ENCODE measurements at regions not wholly inside any gene's neighbourhood (a gene's known extent, or its start where the extent isn't known, plus 50 kb on each side); places are given as distances from the start of the nearest gene placed in this dataset.

DNA sequence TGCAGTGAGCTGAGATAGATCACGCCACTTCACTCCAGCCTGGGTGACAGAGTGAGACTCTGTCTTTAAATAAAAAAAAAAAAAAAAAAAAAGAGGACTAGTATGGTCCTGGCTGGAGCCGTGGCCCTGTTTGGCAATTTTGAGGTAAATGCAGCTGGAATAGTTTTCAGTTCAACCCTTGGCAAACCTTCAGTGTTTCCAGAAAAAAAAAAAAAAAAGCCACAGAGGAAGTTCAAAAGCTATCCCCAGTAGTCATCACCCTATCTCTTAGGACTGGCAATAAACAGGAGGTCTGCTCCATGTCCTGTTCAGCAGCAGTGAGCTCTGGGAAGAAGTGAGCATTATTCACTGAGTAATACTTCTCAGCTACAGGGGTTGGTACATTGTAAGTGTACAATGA, 56.8 kb upstream of the ERRFI1 start:
- Histone ChIP-seq H4K8ac (ENCODE audit: extremely low read depth, insufficient read depth, low read length) (no peak overlapping the region), H3K23me2 (ENCODE audit: low read depth, low read length) (no peaks in the 10 kb centered on the region; the same call in 1 of the 2 replicates), H2BK15ac (ENCODE audit: low read length) (no peak overlapping the region), H3K23ac (ENCODE audit: insufficient read length) (no peak overlapping the region), H3K4ac (replicated peaks; ENCODE audit: insufficient read length, low read depth, low read length) (no peak overlapping the region), H4K20me1 (replicated peaks in 1 of 2; ENCODE audit: control insufficient read depth in 1 of 2, insufficient read depth in 2 of 2, low read length in 2 of 2) (no peaks in the 10 kb centered on the region), H3K27ac (ENCODE audit: low read depth, low read length) (no peak overlapping the region), H3K9ac (replicated peaks in 1 of 4; ENCODE audit: extremely low read depth in 1 of 4, low read depth in 3 of 4, low read length in 3 of 4) (no peak overlapping the region), H2AK5ac (ENCODE audit: low read depth, low read length) (no peak overlapping the region), H2BK20ac (ENCODE audit: low read length) (no peak overlapping the region), H2AFZ (ENCODE audit: low read length) (no peak overlapping the region), H3K79me2 (ENCODE audit: control insufficient read depth in 1 of 2, insufficient read depth in 2 of 2, low read length in 2 of 2) (no peaks in the 10 kb centered on the region), H3K14ac (ENCODE audit: insufficient read length) (no peak overlapping the region), H3K9me3 (ENCODE audit: insufficient read depth in 2 of 2, low read depth in 1 of 2, low read length in 1 of 2) (no peaks in the 10 kb centered on the region), H4K91ac (replicated peaks; ENCODE audit: insufficient read length, low read length) (no peak overlapping the region), H3K27me3 (replicated peaks in 1 of 4; ENCODE audit: control insufficient read depth in 3 of 4, extremely low read depth in 1 of 4, insufficient read depth in 3 of 4, low read length in 3 of 4) (no peaks in the 10 kb centered on the region), H2BK5ac (ENCODE audit: low read depth, low read length) (no peak overlapping the region), H3K36me3 (ENCODE audit: control insufficient read depth in 2 of 4, insufficient read depth in 4 of 4, low read length in 3 of 4) (no peaks in the 10 kb centered on the region), H3K18ac (ENCODE audit: extremely low read depth, low read length) (no peak overlapping the region), H2BK12ac (ENCODE audit: low read depth, low read length) (no peak overlapping the region), H3K4me3 (ENCODE audit: extremely low read depth in 1 of 4, insufficient read depth in 2 of 4, low read depth in 3 of 4, low read length in 4 of 4) (no peak overlapping the region), H3K4me2 (ENCODE audit: insufficient read depth in 1 of 2, low read depth in 2 of 2, low read length in 2 of 2) (no peak overlapping the region), H3K4me1 (replicated peaks in 1 of 4; ENCODE audit: control insufficient read depth in 3 of 4, insufficient read depth in 4 of 4, low read length in 3 of 4) (peaks cover 0 to 4% (median 2%) of the 10 kb centered on the region in 4 experiments; a peak in 2 of 7 replicates), H4K5ac (ENCODE audit: insufficient read length, low read depth, low read length) (no peak overlapping the region), H3K56ac (replicated peaks; ENCODE audit: insufficient read length, low read depth, low read length) (no peak overlapping the region), H3K79me1 (ENCODE audit: low read depth, low read length) (no peaks in the 10 kb centered on the region), H2BK120ac (replicated peaks; ENCODE audit: low read depth, low read length) (no peak overlapping the region)
- CTCF ChIA-PET (ENCODE audit: partially characterized antibody): interaction anchor here (0.6 to 1.3 kb wide), 4 partner anchors 8 to 148 kb away, joined by 3 read pairs; no protein-coding TSS in a partner anchor
- TF ChIP-seq GTF2F1 (IDR thresholded peaks at IDR 0.05; ENCODE audit: borderline replicate concordance, low read depth, low read length) (no peak), POLR2A (IDR thresholded peaks at IDR 0.05; ENCODE audit: control extremely low read depth in 1 of 2, low read depth in 2 of 2, low read length in 2 of 2) (no peak), PHF8 (conservative IDR thresholded peaks at IDR 0.05; ENCODE audit: low read depth, low read length) (no peak), POU5F1 (IDR thresholded peaks at IDR 0.05; ENCODE audit: low read depth, low read length) (no peak), TCF12 (IDR thresholded peaks at IDR 0.05; ENCODE audit: low read depth, low read length) (no peak), SUZ12 (IDR thresholded peaks at IDR 0.05; ENCODE audit: low read length) (no peak), ZNF274 (IDR thresholded peaks at IDR 0.05; ENCODE audit: borderline replicate concordance, extremely low read depth, low read length) (no peak), BRCA1 (IDR thresholded peaks at IDR 0.05; ENCODE audit: low read depth, low read length) (no peak), SIRT6 (IDR thresholded peaks at IDR 0.05; ENCODE audit: low read length) (no peak)
- TF ChIP-seq, protein P1, sequence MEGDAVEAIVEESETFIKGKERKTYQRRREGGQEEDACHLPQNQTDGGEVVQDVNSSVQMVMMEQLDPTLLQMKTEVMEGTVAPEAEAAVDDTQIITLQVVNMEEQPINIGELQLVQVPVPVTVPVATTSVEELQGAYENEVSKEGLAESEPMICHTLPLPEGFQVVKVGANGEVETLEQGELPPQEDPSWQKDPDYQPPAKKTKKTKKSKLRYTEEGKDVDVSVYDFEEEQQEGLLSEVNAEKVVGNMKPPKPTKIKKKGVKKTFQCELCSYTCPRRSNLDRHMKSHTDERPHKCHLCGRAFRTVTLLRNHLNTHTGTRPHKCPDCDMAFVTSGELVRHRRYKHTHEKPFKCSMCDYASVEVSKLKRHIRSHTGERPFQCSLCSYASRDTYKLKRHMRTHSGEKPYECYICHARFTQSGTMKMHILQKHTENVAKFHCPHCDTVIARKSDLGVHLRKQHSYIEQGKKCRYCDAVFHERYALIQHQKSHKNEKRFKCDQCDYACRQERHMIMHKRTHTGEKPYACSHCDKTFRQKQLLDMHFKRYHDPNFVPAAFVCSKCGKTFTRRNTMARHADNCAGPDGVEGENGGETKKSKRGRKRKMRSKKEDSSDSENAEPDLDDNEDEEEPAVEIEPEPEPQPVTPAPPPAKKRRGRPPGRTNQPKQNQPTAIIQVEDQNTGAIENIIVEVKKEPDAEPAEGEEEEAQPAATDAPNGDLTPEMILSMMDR (IDR thresholded peaks at IDR 0.05; ENCODE audit: control extremely low read depth in 1 of 3, insufficient read depth in 1 of 3, low read depth in 1 of 3, low read length in 3 of 3): no peak
- no peak for FAIRE-seq
- WGBS, 2 experiments (ENCODE audit: extremely low coverage in 1 of 2, insufficient coverage in 1 of 2, insufficient read length in 1 of 2, insufficient replicate concordance in 2 of 2, low coverage in 1 of 2, low lambda C conversion rate in 2 of 2, missing lambda C conversion rate in 1 of 2): 89% methylated on average over 2 of the region's 2 CpGs; no CpG with 5 or more reads in 1 of the 2 experiments
- no peak for DNase-seq (ENCODE audit: low read depth in 1 of 2, low spot score in 2 of 2)
- POLR2A ChIA-PET (ENCODE audit: partially characterized antibody): interaction anchor here (1.6 kb wide), 1 partner anchor 84 kb away, joined by 4 read pairs; no protein-coding TSS in a partner anchor

Measured in H1 (cell line).